A673 (cell line): ENCODE measurements at regions not wholly inside any gene's neighbourhood (a gene's known extent, or its start where the extent isn't known, plus 50 kb on each side); places are given as distances from the start of the nearest gene placed in this dataset.

Experiments used
- CTCF ChIP-seq: fragments of 300-800, 200-600 bp; sonication (generic); conservative IDR thresholded peaks from 2 replicates; pipeline ENCODE4 v1.5.1; 2017; ENCODE audit warnings: low read depth, mild to moderate bottlenecking, antibody characterized with exemption, low read length, moderate library complexity, mixed read lengths
- EZH2 ChIP-seq: fragments of 200-600 bp; sonication (generic); IDR thresholded peaks from 2 replicates; pipeline ENCODE4 v1.6.1; 2017; ENCODE audit warnings: borderline replicate concordance, low read depth, mild to moderate bottlenecking, mixed read lengths, antibody characterized with exemption, low read length; ENCODE audit not compliant: poor library complexity, severe bottlenecking

- TF ChIP-seq CTCF = no peak
- no peak for TF ChIP-seq EZH2
Observed at GRCh38 chr5:174245516-174246075, 200.1 kb downstream of the NSG2 start.
